B cell (primary cell): ENCODE measurements at regions not wholly inside any gene's neighbourhood (a gene's known extent, or its start where the extent isn't known, plus 50 kb on each side); places are given as distances from the start of the nearest gene placed in this dataset.

Source experiments
- EZH2 ChIP-seq: IDR thresholded peaks from 2 replicates; pipeline ENCODE4 v1.6.1; 2012; ENCODE audit warnings: borderline replicate concordance, low read depth, mild to moderate bottlenecking, moderate library complexity, low read length; ENCODE audit not compliant: insufficient read depth, poor library complexity, severe bottlenecking
- TF ChIP-seq, protein P1 (sequence below): fragments of 200-600 bp; IDR thresholded peaks from one replicate; pipeline ENCODE4 v1.8.0; 2022; ENCODE audit warnings: antibody characterized with exemption, mild to moderate bottlenecking

DNA sequence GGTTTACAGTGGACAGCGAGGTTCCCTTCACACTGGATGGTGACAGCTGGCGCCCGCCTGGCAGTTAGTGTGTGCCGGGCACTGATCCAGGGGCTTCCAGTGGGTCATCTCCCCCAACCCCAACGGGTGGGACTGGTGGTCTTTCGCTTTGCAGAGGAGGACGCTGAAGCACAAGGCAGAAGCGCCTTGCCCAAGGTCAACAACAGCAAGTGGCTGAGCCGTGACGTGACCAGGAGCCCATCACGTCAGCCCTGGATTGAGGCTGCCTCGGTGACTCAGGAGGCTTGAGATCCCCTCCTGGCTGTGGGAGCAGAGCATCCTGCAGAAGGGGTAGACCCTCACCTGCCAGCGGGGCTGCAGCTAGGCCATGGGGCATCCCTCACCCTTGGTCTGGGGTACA is 215.3 kb downstream of the RBFOX3 start:
- TF ChIP-seq, protein P1, sequence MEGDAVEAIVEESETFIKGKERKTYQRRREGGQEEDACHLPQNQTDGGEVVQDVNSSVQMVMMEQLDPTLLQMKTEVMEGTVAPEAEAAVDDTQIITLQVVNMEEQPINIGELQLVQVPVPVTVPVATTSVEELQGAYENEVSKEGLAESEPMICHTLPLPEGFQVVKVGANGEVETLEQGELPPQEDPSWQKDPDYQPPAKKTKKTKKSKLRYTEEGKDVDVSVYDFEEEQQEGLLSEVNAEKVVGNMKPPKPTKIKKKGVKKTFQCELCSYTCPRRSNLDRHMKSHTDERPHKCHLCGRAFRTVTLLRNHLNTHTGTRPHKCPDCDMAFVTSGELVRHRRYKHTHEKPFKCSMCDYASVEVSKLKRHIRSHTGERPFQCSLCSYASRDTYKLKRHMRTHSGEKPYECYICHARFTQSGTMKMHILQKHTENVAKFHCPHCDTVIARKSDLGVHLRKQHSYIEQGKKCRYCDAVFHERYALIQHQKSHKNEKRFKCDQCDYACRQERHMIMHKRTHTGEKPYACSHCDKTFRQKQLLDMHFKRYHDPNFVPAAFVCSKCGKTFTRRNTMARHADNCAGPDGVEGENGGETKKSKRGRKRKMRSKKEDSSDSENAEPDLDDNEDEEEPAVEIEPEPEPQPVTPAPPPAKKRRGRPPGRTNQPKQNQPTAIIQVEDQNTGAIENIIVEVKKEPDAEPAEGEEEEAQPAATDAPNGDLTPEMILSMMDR = no peak
- no peak for TF ChIP-seq EZH2
